ENCODE measurements at regions not wholly inside any gene's neighbourhood (a gene's known extent, or its start where the extent isn't known, plus 50 kb on each side); places are given as distances from the start of the nearest gene placed in this dataset.

DNA sequence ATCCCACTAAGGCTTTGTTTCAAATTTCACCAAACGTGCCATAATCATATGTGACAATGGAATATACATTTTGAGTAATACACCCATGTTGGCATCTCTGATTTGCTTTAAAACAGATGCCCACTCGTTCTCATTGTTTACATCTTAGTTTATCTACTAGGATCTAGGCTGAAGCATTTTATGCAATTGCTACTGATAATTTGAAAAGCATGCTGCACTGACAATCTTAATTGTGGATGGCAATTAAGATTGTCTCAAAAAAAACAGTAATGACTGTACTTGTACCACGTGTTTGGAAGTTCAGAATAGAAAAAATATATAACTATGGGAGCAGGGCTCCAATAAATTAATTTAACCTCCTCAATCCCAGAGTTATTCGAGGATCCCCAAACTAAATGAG lies 136.8 kb downstream of the CRPPA start:
- ATAC-seq, result no peak
- CTCF ChIA-PET, result no interaction called here

DNA sequence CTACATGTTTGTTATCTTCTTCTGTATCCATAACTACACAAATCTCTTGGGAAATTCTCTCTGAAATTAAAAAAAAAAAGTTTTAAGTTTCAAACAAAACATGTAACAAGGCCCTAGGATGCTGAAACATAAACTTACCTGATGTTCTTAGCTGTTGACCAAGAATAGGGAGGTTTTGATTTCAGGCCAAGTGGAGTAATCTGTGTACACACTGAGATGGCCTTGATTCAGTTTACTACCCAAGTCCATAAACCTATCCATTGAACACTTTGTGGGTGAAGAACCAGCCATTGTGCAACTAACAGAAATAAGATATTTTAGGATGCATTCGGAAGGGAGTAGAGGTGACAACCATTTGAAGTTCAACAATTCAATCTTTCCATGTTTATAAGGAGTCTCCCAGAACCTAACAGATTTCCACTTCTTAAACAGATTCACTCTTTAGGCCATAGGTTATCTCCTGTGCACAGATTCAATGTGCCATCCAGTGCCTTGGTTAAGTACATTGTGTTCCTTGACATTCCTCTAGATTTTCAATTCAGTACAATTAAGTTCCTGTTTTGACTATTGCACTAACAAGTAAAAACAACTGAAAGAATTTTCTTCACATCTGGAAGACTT lies 143.1 kb downstream of the CRPPA start:
- H3K4me1 ChIP-seq (ENCODE audit: control insufficient read depth, insufficient read depth, low read length), result no peaks in the 10 kb centered on the region
- H3K4me3 ChIP-seq (ENCODE audit: low read depth in 2 of 2, low read length in 2 of 2), result no peak overlapping the region
- H3K9me3 ChIP-seq (ENCODE audit: control insufficient read depth, insufficient read depth, low read depth, low read length), result no peaks in the 10 kb centered on the region
- in situ Hi-C loops (cut with HindIII; ENCODE audit: low pct_unique_long_range_greater_than_20kb, low sequenced_read_pairs), result no loop called here
- no peaks in the 10 kb centered on the region for H3K36me3 ChIP-seq (ENCODE audit: control insufficient read depth, insufficient read depth, low read length)
- BruUV-seq (replicated peaks), result no TSS peak
- no peak for ATAC-seq
- no peak overlapping the region for H3K27ac ChIP-seq (ENCODE audit: low read length)
- ChIA-PET CTCF (no interaction called here), POLR2A (no interaction called here)
- intact Hi-C loops (cut with micrococcal nuclease; ENCODE audit: unreplicated experiment), result no loop called here
- TF ChIP-seq POLR2AphosphoS5 (IDR thresholded peaks at IDR 0.05; ENCODE audit: low read depth, low read length) (no peak), TCF7L2 (IDR thresholded peaks at IDR 0.05; ENCODE audit: low read depth, low read length) (no peak), SIN3A (IDR thresholded peaks at IDR 0.05; ENCODE audit: borderline replicate concordance, insufficient read depth, low read depth, low read length) (no peak)
- TF ChIP-seq, protein P1, sequence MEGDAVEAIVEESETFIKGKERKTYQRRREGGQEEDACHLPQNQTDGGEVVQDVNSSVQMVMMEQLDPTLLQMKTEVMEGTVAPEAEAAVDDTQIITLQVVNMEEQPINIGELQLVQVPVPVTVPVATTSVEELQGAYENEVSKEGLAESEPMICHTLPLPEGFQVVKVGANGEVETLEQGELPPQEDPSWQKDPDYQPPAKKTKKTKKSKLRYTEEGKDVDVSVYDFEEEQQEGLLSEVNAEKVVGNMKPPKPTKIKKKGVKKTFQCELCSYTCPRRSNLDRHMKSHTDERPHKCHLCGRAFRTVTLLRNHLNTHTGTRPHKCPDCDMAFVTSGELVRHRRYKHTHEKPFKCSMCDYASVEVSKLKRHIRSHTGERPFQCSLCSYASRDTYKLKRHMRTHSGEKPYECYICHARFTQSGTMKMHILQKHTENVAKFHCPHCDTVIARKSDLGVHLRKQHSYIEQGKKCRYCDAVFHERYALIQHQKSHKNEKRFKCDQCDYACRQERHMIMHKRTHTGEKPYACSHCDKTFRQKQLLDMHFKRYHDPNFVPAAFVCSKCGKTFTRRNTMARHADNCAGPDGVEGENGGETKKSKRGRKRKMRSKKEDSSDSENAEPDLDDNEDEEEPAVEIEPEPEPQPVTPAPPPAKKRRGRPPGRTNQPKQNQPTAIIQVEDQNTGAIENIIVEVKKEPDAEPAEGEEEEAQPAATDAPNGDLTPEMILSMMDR (IDR thresholded peaks at IDR 0.05), result no peak
- TF ChIP-seq, protein P2, sequence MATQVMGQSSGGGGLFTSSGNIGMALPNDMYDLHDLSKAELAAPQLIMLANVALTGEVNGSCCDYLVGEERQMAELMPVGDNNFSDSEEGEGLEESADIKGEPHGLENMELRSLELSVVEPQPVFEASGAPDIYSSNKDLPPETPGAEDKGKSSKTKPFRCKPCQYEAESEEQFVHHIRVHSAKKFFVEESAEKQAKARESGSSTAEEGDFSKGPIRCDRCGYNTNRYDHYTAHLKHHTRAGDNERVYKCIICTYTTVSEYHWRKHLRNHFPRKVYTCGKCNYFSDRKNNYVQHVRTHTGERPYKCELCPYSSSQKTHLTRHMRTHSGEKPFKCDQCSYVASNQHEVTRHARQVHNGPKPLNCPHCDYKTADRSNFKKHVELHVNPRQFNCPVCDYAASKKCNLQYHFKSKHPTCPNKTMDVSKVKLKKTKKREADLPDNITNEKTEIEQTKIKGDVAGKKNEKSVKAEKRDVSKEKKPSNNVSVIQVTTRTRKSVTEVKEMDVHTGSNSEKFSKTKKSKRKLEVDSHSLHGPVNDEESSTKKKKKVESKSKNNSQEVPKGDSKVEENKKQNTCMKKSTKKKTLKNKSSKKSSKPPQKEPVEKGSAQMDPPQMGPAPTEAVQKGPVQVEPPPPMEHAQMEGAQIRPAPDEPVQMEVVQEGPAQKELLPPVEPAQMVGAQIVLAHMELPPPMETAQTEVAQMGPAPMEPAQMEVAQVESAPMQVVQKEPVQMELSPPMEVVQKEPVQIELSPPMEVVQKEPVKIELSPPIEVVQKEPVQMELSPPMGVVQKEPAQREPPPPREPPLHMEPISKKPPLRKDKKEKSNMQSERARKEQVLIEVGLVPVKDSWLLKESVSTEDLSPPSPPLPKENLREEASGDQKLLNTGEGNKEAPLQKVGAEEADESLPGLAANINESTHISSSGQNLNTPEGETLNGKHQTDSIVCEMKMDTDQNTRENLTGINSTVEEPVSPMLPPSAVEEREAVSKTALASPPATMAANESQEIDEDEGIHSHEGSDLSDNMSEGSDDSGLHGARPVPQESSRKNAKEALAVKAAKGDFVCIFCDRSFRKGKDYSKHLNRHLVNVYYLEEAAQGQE (IDR thresholded peaks at IDR 0.05; ENCODE audit: insufficient read depth in 1 of 2, low read depth in 2 of 2, low read length in 1 of 2), result no peak
- H3K27me3 ChIP-seq (ENCODE audit: control insufficient read depth, insufficient read depth, low read length), result no peaks in the 10 kb centered on the region
- no peak for DNase-seq (ENCODE audit: low read depth, low spot score)

More for the DNA sequence above, 136.8 kb downstream of the CRPPA start:
- DNase-seq (ENCODE audit: low read depth, low spot score), result no peak
- intact Hi-C loops (cut with micrococcal nuclease; ENCODE audit: unreplicated experiment), result no loop called here
- Histone ChIP-seq H3K36me3 (ENCODE audit: control insufficient read depth, insufficient read depth, low read length) (no peaks in the 10 kb centered on the region), H3K27ac (ENCODE audit: low read length) (no peak overlapping the region), H3K9me3 (ENCODE audit: control insufficient read depth, insufficient read depth, low read depth, low read length) (no peaks in the 10 kb centered on the region), H3K4me3 (ENCODE audit: low read depth in 2 of 2, low read length in 2 of 2) (no peak overlapping the region), H3K27me3 (ENCODE audit: control insufficient read depth, insufficient read depth, low read length) (no peaks in the 10 kb centered on the region), H3K4me1 (ENCODE audit: control insufficient read depth, insufficient read depth, low read length) (no peaks in the 10 kb centered on the region)
- TF ChIP-seq TCF7L2 (IDR thresholded peaks at IDR 0.05; ENCODE audit: low read depth, low read length), result no peak
- no peak for TF ChIP-seq POLR2AphosphoS5 (IDR thresholded peaks at IDR 0.05; ENCODE audit: low read depth, low read length)
- POLR2A ChIA-PET, result no interaction called here
- BruUV-seq (replicated peaks), result no TSS peak
- in situ Hi-C loops (cut with HindIII; ENCODE audit: low pct_unique_long_range_greater_than_20kb, low sequenced_read_pairs), result no loop called here

DNA sequence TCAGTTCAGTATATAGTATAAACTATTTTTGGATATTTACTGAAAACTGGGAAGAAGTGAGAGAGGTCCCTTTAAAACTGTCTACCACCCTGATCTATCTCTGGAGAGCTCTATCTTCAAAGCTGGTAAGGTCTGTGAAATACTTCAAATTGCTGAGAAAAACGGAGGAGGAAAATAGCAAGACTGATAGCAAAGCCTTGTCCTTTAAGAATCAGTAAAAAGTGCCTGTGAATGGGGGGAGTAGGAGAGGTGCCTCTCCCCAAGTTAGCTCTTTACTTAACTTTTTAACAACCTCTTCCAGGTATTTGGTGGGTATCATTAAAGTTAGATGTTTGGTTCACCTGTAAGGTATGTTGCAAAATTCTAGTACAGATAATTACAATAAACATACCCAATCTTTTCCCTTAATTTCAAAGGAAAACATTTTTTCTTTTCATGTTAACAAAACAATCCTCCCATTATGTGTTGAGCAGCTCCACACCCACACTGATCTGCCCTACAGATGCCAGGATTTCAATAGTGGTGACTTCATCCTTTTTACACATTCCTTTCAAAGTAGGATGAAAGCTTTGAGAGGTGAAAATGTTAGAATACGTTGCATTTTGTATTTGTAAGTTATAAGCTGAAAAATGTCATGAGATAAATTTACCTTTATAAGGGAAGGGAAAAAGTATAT lies 149.2 kb downstream of the CRPPA start:
- in situ Hi-C loops (cut with HindIII; ENCODE audit: low pct_unique_long_range_greater_than_20kb, low sequenced_read_pairs) (no loop called here), intact Hi-C loops (cut with micrococcal nuclease; ENCODE audit: unreplicated experiment) (no loop called here)
- Histone ChIP-seq H3K27ac (ENCODE audit: low read length) (no peak overlapping the region), H3K27me3 (ENCODE audit: control insufficient read depth, insufficient read depth, low read length) (no peaks in the 10 kb centered on the region), H3K4me3 (ENCODE audit: low read depth in 2 of 2, low read length in 2 of 2) (no peak overlapping the region), H3K36me3 (ENCODE audit: control insufficient read depth, insufficient read depth, low read length) (no peaks in the 10 kb centered on the region), H3K4me1 (ENCODE audit: control insufficient read depth, insufficient read depth, low read length) (no peaks in the 10 kb centered on the region), H3K9me3 (ENCODE audit: control insufficient read depth, insufficient read depth, low read depth, low read length) (no peaks in the 10 kb centered on the region)
- BruUV-seq (replicated peaks), result no TSS peak
- no peak for DNase-seq (ENCODE audit: low read depth, low spot score)
- POLR2A ChIA-PET, result no interaction called here
- CTCF ChIA-PET, result no interaction called here
- no peak for ATAC-seq
- no peak for TF ChIP-seq SIN3A (IDR thresholded peaks at IDR 0.05; ENCODE audit: borderline replicate concordance, insufficient read depth, low read depth, low read length)
- TF ChIP-seq, protein P1 (IDR thresholded peaks at IDR 0.05), result no peak
- no peak for TF ChIP-seq POLR2AphosphoS5 (IDR thresholded peaks at IDR 0.05; ENCODE audit: low read depth, low read length)
- TF ChIP-seq TCF7L2 (IDR thresholded peaks at IDR 0.05; ENCODE audit: low read depth, low read length), result no peak
- TF ChIP-seq, protein P2 (IDR thresholded peaks at IDR 0.05; ENCODE audit: insufficient read depth in 1 of 2, low read depth in 2 of 2, low read length in 1 of 2), result no peak

Measured in Panc1 (cell line).